ENCODE measurements at regions not wholly inside any gene's neighbourhood (a gene's known extent, or its start where the extent isn't known, plus 50 kb on each side); places are given as distances from the start of the nearest gene placed in this dataset.

- in situ Hi-C loops (cut with MboI; ENCODE audit: low pct_unique_long_range_greater_than_20kb, low sequenced_read_pairs) = no loop called here
- DNase-seq = no peak
These were observed 51.0 kb downstream of the FAT4 start for GRCh38 chr4:125365731-125366130.

GRCh38 chr4:125368146-125368545, 53.4 kb downstream of the FAT4 start:
- DNase-seq = no peak
- in situ Hi-C loops (cut with MboI; ENCODE audit: low pct_unique_long_range_greater_than_20kb, low sequenced_read_pairs) = no loop called here

DNA sequence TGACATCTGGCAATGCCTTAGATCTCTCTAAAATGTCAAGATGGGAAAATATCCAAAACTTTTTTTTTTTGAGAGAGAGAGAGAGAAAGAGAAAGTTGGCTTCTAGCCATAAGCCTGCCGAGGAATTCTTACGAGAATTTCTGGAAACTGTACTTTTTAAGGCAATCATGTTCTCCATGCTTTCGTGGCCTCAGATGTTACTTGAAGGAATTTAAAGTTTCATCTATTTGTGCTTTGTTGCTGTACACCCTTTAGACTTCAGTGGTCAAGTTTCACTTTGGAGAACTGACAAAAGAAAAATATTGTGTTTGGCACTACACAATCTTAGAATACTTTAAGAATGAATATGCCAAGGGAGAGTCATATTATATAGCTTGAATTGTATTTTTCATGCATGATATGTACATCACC, 53.9 kb downstream of the FAT4 start:
- in situ Hi-C loops (cut with MboI; ENCODE audit: low pct_unique_long_range_greater_than_20kb, low sequenced_read_pairs) = no loop called here
- no peak for DNase-seq

DNA sequence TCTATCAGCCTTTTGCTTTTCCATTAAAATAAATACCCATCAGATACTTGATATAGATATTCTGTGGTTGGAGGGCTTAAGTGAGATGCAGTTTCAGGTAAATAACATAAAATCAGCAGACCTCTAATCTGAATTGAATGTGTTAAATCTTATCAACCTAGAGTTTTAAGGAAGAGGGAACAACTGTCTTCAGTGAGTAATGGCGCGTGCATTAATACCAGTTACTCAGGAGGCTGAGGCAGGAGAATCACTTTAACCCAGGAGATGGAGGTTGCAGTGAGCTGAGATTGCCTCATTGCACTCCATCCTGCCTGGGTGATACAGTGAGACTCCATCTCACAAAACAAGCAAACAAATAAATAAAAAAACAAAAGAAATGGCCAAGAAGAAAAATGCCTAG, 54.3 kb downstream of the FAT4 start:
- no peak for DNase-seq
- in situ Hi-C loops (cut with MboI; ENCODE audit: low pct_unique_long_range_greater_than_20kb, low sequenced_read_pairs) = no loop called here

- DNase-seq = no peak
- in situ Hi-C loops (cut with MboI; ENCODE audit: low pct_unique_long_range_greater_than_20kb, low sequenced_read_pairs) = no loop called here
These were observed 55.7 kb downstream of the FAT4 start for GRCh38 chr4:125370478-125370877.

DNA sequence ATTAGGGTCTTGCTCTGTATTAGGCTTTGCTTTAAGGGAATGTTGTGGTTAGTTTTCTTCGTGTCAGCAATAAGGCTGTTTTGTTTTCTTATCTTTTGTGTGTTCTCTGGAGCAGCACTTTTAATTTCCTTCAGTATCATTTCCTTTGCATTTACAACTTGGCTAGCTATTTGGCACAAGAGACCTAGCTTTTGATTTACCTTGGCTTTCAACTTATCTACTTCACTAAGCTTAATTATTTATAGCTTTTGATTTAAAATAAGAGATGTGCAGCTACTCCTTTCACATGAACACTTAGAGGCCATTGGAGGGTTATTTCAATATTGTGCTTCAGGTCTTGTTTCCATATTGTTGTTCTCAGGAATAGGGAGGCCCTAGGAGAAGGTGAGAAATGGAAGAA, 68.2 kb downstream of the FAT4 start:
- in situ Hi-C loops (cut with MboI; ENCODE audit: low pct_unique_long_range_greater_than_20kb, low sequenced_read_pairs) = no loop called here

DNA sequence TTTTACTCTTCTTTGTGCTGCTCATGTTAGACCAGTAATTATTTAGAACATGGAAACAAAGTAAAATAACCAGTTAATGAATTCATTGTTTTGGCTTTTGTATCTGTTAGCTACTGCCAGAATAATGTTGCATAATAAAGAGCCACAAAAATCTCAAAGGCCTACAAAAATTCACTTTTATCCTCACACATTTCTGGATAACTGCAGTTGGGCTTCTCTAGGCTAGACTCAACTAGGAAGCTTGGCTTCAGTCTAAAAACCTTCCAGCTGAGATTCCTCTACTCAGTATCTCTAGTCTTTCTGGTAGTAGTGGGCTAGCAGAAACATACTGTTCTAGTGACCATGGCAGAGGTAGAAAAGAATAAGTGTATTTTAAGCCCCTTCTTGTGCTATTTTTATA, 73.0 kb downstream of the FAT4 start:
- in situ Hi-C loops (cut with MboI; ENCODE audit: low pct_unique_long_range_greater_than_20kb, low sequenced_read_pairs) = no loop called here
- DNase-seq = no peak

More for the DNA sequence above, 68.2 kb downstream of the FAT4 start:
- no peak for DNase-seq

DNA sequence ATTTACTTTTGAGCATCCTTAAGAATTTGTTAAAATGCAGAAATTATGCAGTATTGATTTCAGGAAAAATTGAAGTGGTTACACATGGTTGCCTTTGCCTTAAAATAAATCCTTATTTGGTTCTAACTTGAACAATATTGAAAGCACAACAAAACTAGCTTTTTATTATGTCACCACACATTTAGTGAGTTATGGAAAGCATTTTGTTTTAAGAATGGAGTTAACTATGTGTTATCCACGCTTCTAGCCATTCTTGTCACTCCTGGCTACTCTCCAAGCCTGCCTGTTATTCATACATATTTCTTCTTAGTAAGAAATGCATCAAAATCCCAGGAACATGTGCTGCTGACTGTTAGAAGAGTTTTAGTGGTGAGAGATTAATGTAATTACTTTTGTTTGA, 73.9 kb downstream of the FAT4 start:
- DNase-seq = no peak
- in situ Hi-C loops (cut with MboI; ENCODE audit: low pct_unique_long_range_greater_than_20kb, low sequenced_read_pairs) = no loop called here

GRCh38 chr4:125389713-125390112, 75.0 kb downstream of the FAT4 start:
- DNase-seq = no peak

DNA sequence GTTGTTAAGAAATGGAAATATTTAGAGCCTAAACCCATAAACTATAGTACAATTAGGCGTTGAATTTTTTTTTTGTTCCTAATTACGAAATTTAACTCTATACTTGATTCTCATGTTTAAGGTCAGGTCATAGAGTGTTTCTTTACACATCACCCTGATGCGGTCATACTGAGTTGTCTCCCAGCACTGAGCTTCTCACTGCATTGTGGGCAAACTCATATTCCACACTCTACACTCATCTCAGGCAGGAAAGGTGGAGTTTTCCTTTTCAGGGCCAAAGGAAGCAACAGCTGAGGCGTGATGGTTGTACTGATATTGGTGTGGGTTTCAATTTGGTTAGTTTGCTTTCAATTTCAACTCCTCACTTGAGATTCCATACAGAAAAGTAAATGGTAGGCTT, 75.4 kb downstream of the FAT4 start:
- no peak for DNase-seq
- in situ Hi-C loops (cut with MboI; ENCODE audit: low pct_unique_long_range_greater_than_20kb, low sequenced_read_pairs) = no loop called here

More at GRCh38 chr4:125389713-125390112, 75.0 kb downstream of the FAT4 start:
- in situ Hi-C loops (cut with MboI; ENCODE audit: low pct_unique_long_range_greater_than_20kb, low sequenced_read_pairs) = no loop called here

DNA sequence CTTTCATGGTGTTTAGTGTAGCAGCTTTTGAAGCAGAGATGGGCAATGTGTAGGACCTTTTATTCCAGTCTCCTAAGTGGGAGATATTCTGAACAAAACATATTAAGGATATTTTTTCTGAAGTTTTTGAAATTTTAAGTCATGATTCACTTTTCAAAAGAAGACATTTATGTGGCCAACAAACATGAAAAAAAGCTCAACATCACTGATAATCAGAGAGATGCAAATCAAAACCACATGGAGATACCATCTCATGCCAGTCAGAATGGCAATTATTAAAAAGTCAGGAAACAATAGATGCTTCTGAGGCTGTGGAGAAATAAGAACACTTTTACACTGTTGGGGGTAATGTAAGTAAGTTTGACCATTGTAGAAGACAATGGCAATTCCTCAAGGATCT, 76.0 kb downstream of the FAT4 start:
- in situ Hi-C loops (cut with MboI; ENCODE audit: low pct_unique_long_range_greater_than_20kb, low sequenced_read_pairs) = no loop called here
- no peak for DNase-seq

GRCh38 chr4:125392694-125393093, 77.9 kb downstream of the FAT4 start:
- in situ Hi-C loops (cut with MboI; ENCODE audit: low pct_unique_long_range_greater_than_20kb, low sequenced_read_pairs) = no loop called here
- no peak for DNase-seq

GRCh38 chr4:125393825-125394224, 79.1 kb downstream of the FAT4 start:
- in situ Hi-C loops (cut with MboI; ENCODE audit: low pct_unique_long_range_greater_than_20kb, low sequenced_read_pairs) = no loop called here

GRCh38 chr4:125397226-125397625, 82.5 kb downstream of the FAT4 start:
- no peak for DNase-seq
- in situ Hi-C loops (cut with MboI; ENCODE audit: low pct_unique_long_range_greater_than_20kb, low sequenced_read_pairs) = no loop called here

More at GRCh38 chr4:125393825-125394224, 79.1 kb downstream of the FAT4 start:
- no peak for DNase-seq

GRCh38 chr4:125398263-125399002, 83.7 kb downstream of the FAT4 start:
- in situ Hi-C loops (cut with MboI; ENCODE audit: low pct_unique_long_range_greater_than_20kb, low sequenced_read_pairs) = no loop called here
- no peak for DNase-seq

DNA sequence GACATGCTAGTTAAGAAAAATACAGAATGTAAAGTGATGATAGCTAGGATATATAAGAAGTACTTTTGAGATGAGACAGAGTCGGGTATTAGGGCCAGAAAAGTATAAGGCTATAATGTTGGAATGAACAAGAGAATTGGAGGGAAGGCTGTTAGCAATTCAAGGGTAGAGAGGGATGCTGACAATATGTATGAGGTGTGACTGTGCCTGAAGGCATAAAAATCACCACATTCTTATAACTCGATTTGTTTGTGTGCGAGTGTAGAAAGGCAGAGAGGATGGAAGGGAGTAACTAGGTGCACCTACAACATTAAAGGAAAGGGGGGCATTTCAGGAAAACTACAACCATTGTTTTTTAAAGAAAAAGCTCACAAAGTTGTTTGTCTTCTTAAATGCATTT, 86.0 kb downstream of the FAT4 start:
- in situ Hi-C loops (cut with MboI; ENCODE audit: low pct_unique_long_range_greater_than_20kb, low sequenced_read_pairs) = no loop called here
- no peak for DNase-seq

DNA sequence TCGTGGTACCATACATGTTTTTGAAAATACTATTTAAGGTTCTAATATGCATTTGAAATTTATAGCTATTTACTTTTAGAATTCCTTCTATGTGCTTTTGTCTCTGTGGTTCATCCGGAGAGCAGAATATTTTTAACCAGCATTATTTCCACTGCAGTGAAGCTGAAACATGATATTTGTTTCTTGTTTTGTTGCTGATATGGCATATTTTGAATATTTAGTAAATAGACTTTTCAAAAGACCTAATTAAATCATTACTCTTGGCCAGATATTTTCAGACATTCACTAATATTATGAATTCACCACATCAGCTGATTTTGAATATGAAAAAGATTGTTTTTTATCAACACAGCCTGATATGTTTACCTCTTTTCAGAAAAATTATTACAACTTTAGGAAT, 87.0 kb downstream of the FAT4 start:
- DNase-seq = no peak
- in situ Hi-C loops (cut with MboI; ENCODE audit: low pct_unique_long_range_greater_than_20kb, low sequenced_read_pairs) = no loop called here

GRCh38 chr4:125420526-125420925, 105.8 kb downstream of the FAT4 start:
- no peak for DNase-seq
- in situ Hi-C loops (cut with MboI; ENCODE audit: low pct_unique_long_range_greater_than_20kb, low sequenced_read_pairs) = no loop called here

DNA sequence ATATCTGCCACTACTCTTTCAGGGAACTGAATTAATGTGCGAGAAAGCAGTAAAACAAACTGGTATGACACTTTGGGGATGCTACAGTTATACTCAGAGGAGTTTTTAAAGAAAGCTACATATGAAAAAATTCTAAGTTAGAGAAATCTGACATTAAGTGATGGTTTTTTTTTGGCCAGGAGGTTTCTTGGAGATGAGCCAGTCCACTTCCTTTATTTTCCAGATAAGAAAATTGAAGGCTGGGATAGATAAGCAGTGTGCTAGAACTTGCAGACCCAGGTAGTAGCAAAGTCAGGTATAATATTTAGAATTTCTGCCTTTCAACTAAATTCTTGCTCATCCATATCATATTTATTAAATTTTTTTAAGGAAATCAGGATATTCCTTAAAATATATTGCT, 106.8 kb downstream of the FAT4 start:
- in situ Hi-C loops (cut with MboI; ENCODE audit: low pct_unique_long_range_greater_than_20kb, low sequenced_read_pairs) = no loop called here
- DNase-seq = no peak

DNA sequence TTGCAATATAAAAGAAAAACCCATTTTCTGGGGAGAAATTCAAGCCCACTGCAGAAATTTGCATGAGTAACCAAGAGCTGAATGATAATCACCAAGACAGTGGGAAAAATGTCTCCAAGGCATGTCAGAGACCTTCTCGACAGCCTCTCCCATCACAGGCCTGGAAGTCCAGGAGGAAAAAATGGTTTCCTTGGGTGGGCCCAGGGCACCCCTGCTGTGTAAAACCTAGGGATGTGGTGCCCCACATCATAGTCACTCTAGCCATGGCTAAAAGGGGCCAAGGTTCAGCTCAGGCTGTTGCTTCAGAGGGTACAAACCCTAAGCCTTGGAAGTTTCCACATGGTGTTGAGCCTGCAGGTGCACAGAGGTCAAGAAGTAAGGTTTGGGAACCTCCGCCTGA, 108.4 kb downstream of the FAT4 start:
- in situ Hi-C loops (cut with MboI; ENCODE audit: low pct_unique_long_range_greater_than_20kb, low sequenced_read_pairs) = no loop called here
- no peak for DNase-seq

- DNase-seq = no peak
- in situ Hi-C loops (cut with MboI; ENCODE audit: low pct_unique_long_range_greater_than_20kb, low sequenced_read_pairs) = no loop called here
These were observed 114.1 kb downstream of the FAT4 start for GRCh38 chr4:125428832-125429231.
